HCT116 (cell line): ENCODE measurements at regions not wholly inside any gene's neighbourhood (a gene's known extent, or its start where the extent isn't known, plus 50 kb on each side); places are given as distances from the start of the nearest gene placed in this dataset.

ENCODE experiments used
- ATAC-seq: fragments of 200-7000 bp; cut with Tn5 transposase; 2 replicates; pipeline ENCODE4 v1.9.1; 2020; ENCODE audit warnings: mild to moderate bottlenecking, moderate library complexity
- BruUV-seq: library from RNA; stranded (reverse); fragments of 400-500 nt; replicated peaks from 2 replicates; lab custom pipeline; 2021; lab: Mats Ljungman, UMichigan
- CTCF ChIA-PET: fragments of 300-600 bp; sonication (Branson Sonifier 250); formaldehyde crosslinking; loops from one replicate; lab custom pipeline; 2021; ENCODE audit warnings: antibody characterized with exemption; lab: Charles Lee
- POLR2A ChIA-PET: fragments of 300-600, 350-600 bp; sonication (Branson Sonifier 250); formaldehyde crosslinking; loops from one replicate; lab custom pipeline; 2021; ENCODE audit warnings: antibody characterized with exemption; lab: Charles Lee
- RAD21 ChIA-PET, 2 experiments: fragments of 300-600 bp; sonication (Branson Sonifier 250); formaldehyde crosslinking; loops; one replicate each; lab custom pipeline; 2023; ENCODE audit warnings: low total read pairs in 2 of 2; ENCODE audit not compliant: uncharacterized antibody in 2 of 2, unreplicated experiment in 2 of 2, low non-redundant PET in 1 of 2; lab: Charles Lee
- DNase-seq: peaks from one replicate; pipeline ENCODE4 v3.0.0-alpha.2; 2010; ENCODE audit warnings: low read depth, low spot score
- H2AFZ ChIP-seq: fragments of 200-600 bp; shearing (Covaris generic), sonication (generic); 2 replicates; pipeline ENCODE4 v1.6.1; 2017; ENCODE audit warnings: low read depth, mixed run types, mixed read lengths, antibody characterized with exemption, low read length; ENCODE audit not compliant: poor library complexity, severe bottlenecking
- H3K27ac ChIP-seq: 2 replicates; pipeline ENCODE4 v1.5.1; 2012; ENCODE audit warnings: low read depth, low read length
- H3K27me3 ChIP-seq: fragments of 200-600 bp; sonication (generic); 2 replicates; pipeline ENCODE4 v1.6.1; 2016; ENCODE audit warnings: mixed run types, low read length, mixed read lengths; ENCODE audit not compliant: insufficient read depth
- H3K36me3 ChIP-seq, 2 experiments: fragments of 200-500 bp in 1 of 2; fragments of 200-600 bp in 1 of 2; sonication (Bioruptor generic) in 1 of 2; sonication (generic) in 1 of 2; 2 replicates each; pipeline versions ENCODE4 v1.5.1 to v1.6.1; 2014 to 2016; ENCODE audit warnings: low read length in 2 of 2, inconsistent platforms in 1 of 2, mixed read lengths in 1 of 2, mixed run types in 1 of 2; ENCODE audit not compliant: insufficient read depth in 2 of 2, control insufficient read depth in 1 of 2
- H3K4me1 ChIP-seq, 2 experiments: fragments of 200-600 bp in 1 of 2; sonication (generic) in 1 of 2; 2 replicates each; pipeline versions ENCODE4 v1.5.1 to v1.6.1; 2012 to 2017; ENCODE audit warnings: low read length in 2 of 2, inconsistent platforms in 1 of 2, mild to moderate bottlenecking in 1 of 2, mixed read lengths in 1 of 2, mixed run types in 1 of 2, moderate library complexity in 1 of 2; ENCODE audit not compliant: insufficient read depth in 2 of 2, control insufficient read depth in 1 of 2
- H3K4me2 ChIP-seq: fragments of 200-600 bp; sonication (generic); 2 replicates; pipeline ENCODE4 v1.6.1; 2017; ENCODE audit warnings: mixed run types, low read length, mixed read lengths
- H3K4me3 ChIP-seq, 2 experiments: fragments of 200-600 bp in 1 of 2; sonication (generic) in 1 of 2; replicated peaks in 1 of 2; 2 replicates each; pipeline ENCODE4 v1.5.1; 2011 to 2016; ENCODE audit warnings: low read length in 2 of 2, control low read depth in 1 of 2, low read depth in 1 of 2, mild to moderate bottlenecking in 1 of 2, mixed read lengths in 1 of 2, mixed run types in 1 of 2
- H3K79me2 ChIP-seq: fragments of 200-600 bp; sonication (generic); 2 replicates; pipeline ENCODE4 v1.6.1; 2017; ENCODE audit warnings: mild to moderate bottlenecking, mixed run types, low read length, moderate library complexity, mixed read lengths; ENCODE audit not compliant: insufficient read depth
- H3K9ac ChIP-seq: fragments of 200-600 bp; sonication (generic); 2 replicates; pipeline ENCODE4 v1.6.1; 2016; ENCODE audit warnings: low read length, mixed read lengths
- H3K9me2 ChIP-seq: fragments of 200-600 bp; sonication (generic), shearing (Covaris generic); 2 replicates; pipeline ENCODE4 v1.6.1; 2017; ENCODE audit warnings: mixed run types, mild to moderate bottlenecking, moderate library complexity; ENCODE audit not compliant: insufficient read depth
- H3K9me3 ChIP-seq, 2 experiments: fragments of 200-500 bp in 1 of 2; fragments of 200-600 bp in 1 of 2; sonication (Bioruptor generic) in 1 of 2; sonication (generic) in 1 of 2; 2 replicates each; pipeline ENCODE4 v1.6.1; 2014 to 2017; ENCODE audit warnings: low read length in 2 of 2, mixed read lengths in 2 of 2, inconsistent platforms in 1 of 2, low read depth in 1 of 2, mild to moderate bottlenecking in 1 of 2, mixed run types in 1 of 2, moderate library complexity in 1 of 2; ENCODE audit not compliant: control insufficient read depth in 1 of 2, insufficient read depth in 1 of 2
- H4K20me1 ChIP-seq: fragments of 200-600 bp; sonication (generic), shearing (Covaris generic); 2 replicates; pipeline ENCODE4 v1.6.1; 2017; ENCODE audit warnings: mixed run types, mild to moderate bottlenecking, moderate library complexity; ENCODE audit not compliant: insufficient read depth
- CEBPB ChIP-seq: IDR thresholded peaks from 2 replicates; pipeline ENCODE4 v1.6.1; 2012; ENCODE audit warnings: low read depth
- ELF1 ChIP-seq: IDR thresholded peaks from 2 replicates; pipeline ENCODE4 v1.6.1; 2012; ENCODE audit warnings: low read depth, borderline replicate concordance
- EZH2 ChIP-seq: fragments of 200-600 bp; sonication (generic); IDR thresholded peaks from 2 replicates; pipeline ENCODE4 v1.6.1; 2017; ENCODE audit warnings: antibody characterized with exemption, mixed run types
- EZH2phosphoT487 ChIP-seq: fragments of 200-600 bp; IDR thresholded peaks from 2 replicates; pipeline ENCODE4 v1.6.1; 2018; ENCODE audit warnings: antibody characterized with exemption, borderline replicate concordance
- FOSL1 ChIP-seq: IDR thresholded peaks from 2 replicates; pipeline ENCODE4 v1.6.1; 2012; ENCODE audit warnings: low read depth
- JUND ChIP-seq: IDR thresholded peaks from 2 replicates; pipeline ENCODE4 v1.6.1; 2012
- POLR2A ChIP-seq: IDR thresholded peaks from 2 replicates; pipeline ENCODE4 v1.7.0; 2011; ENCODE audit warnings: borderline replicate concordance; ENCODE audit not compliant: insufficient read depth, insufficient read length; ENCODE audit errors: extremely low read depth
- POLR2AphosphoS5 ChIP-seq: IDR thresholded peaks from 2 replicates; pipeline ENCODE4 v1.6.1; 2011; ENCODE audit warnings: mild to moderate bottlenecking, low read depth, low read length, moderate library complexity
- SP1 ChIP-seq: IDR thresholded peaks from 2 replicates; pipeline ENCODE4 v1.6.1; 2012; ENCODE audit warnings: low read depth
- SRF ChIP-seq: IDR thresholded peaks from 2 replicates; pipeline ENCODE4 v1.6.1; 2012; ENCODE audit warnings: low read depth
- TCF7L2 ChIP-seq: IDR thresholded peaks from 2 replicates; pipeline ENCODE4 v1.7.0; 2011; ENCODE audit warnings: borderline replicate concordance, inconsistent platforms; ENCODE audit not compliant: insufficient read depth, insufficient read length; ENCODE audit errors: extremely low read depth
- YY1 ChIP-seq: IDR thresholded peaks from 2 replicates; pipeline ENCODE4 v1.6.1; 2011; ENCODE audit warnings: low read length, low read depth, moderate library complexity, mild to moderate bottlenecking; ENCODE audit not compliant: insufficient replicate concordance; ENCODE audit errors: extremely low read depth
- ZNF274 ChIP-seq: fragments of 200-500 bp; sonication (Bioruptor generic); IDR thresholded peaks from 2 replicates; pipeline ENCODE4 v1.6.1; 2014; ENCODE audit warnings: mild to moderate bottlenecking, low read depth, low read length, inconsistent platforms
- intact Hi-C: fragments of 100-400 bp; cut with micrococcal nuclease; formaldehyde crosslinking; loops from 2 replicates; pipeline ENCODE4 v1.10.0; 2022
- TF ChIP-seq, protein P1 (sequence below): IDR thresholded peaks from 2 replicates; pipeline ENCODE4 v1.6.1; 2012; ENCODE audit warnings: low read depth

GRCh38 chr18:42339372-42339771 lies 384.3 kb downstream of the PIK3C3 start (continued):
- no peak for TF ChIP-seq SRF
- no peak for TF ChIP-seq SP1
- TF ChIP-seq FOSL1 = no peak
- TF ChIP-seq CEBPB = no peak
- no peak for TF ChIP-seq EZH2phosphoT487

DNA sequence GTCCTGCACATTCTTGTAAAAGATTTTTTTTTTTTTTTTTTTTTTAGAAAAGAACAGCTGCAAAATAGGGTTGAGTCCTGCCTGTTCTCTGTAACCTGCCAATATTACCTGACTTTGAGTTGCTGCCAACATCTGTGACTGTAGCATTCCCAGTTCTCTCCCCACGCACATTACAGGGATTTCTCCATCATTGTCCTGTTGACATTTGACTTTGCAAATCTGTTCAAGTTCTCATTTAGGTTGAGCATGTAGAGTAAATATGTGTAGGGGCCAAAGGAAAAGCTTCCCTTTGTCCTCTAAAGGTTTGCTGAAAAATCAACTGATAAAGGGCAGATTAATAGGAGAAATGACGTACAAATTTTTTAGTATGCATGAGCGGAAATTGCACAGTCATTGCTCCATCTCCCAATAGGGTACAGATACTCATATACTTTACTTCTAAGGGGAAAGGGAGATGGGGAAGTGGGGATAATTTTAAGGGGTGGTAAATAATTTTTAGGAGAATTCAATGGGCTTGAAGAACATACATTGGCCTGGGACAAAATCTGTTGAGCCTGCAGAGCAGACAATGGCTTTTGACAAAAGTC lies 385.5 kb downstream of the PIK3C3 start:
- CTCF ChIA-PET = no interaction called here
- BruUV-seq = no TSS peak

More for the DNA sequence above, 385.5 kb downstream of the PIK3C3 start:
- no peak overlapping the region for H2AFZ ChIP-seq
- H3K9me3 ChIP-seq = peaks cover 0 to 21% of the 10 kb centered on the region in 2 experiments; a peak in 2 of 4 replicates
- no peak overlapping the region for H3K9ac ChIP-seq
- no peak overlapping the region for H3K4me3 ChIP-seq
- no peaks in the 10 kb centered on the region for H3K9me2 ChIP-seq
- H3K4me2 ChIP-seq = no peak overlapping the region
- intact Hi-C loops = no loop called here
- POLR2A ChIA-PET = no interaction called here
- H3K4me1 ChIP-seq = no peaks in the 10 kb centered on the region
- H3K27me3 ChIP-seq = no peaks in the 10 kb centered on the region
- H3K36me3 ChIP-seq = no peaks in the 10 kb centered on the region
- no peak for DNase-seq
- no peaks in the 10 kb centered on the region for H4K20me1 ChIP-seq
- H3K79me2 ChIP-seq = no peaks in the 10 kb centered on the region
- TF ChIP-seq TCF7L2 (no peak), EZH2 (no peak), JUND (no peak), POLR2AphosphoS5 (no peak), SP1 (no peak), YY1 (no peak), CEBPB (no peak), ZNF274 (no peak), SRF (no peak), POLR2A (no peak), ELF1 (no peak), EZH2phosphoT487 (no peak)
- TF ChIP-seq, protein P1, sequence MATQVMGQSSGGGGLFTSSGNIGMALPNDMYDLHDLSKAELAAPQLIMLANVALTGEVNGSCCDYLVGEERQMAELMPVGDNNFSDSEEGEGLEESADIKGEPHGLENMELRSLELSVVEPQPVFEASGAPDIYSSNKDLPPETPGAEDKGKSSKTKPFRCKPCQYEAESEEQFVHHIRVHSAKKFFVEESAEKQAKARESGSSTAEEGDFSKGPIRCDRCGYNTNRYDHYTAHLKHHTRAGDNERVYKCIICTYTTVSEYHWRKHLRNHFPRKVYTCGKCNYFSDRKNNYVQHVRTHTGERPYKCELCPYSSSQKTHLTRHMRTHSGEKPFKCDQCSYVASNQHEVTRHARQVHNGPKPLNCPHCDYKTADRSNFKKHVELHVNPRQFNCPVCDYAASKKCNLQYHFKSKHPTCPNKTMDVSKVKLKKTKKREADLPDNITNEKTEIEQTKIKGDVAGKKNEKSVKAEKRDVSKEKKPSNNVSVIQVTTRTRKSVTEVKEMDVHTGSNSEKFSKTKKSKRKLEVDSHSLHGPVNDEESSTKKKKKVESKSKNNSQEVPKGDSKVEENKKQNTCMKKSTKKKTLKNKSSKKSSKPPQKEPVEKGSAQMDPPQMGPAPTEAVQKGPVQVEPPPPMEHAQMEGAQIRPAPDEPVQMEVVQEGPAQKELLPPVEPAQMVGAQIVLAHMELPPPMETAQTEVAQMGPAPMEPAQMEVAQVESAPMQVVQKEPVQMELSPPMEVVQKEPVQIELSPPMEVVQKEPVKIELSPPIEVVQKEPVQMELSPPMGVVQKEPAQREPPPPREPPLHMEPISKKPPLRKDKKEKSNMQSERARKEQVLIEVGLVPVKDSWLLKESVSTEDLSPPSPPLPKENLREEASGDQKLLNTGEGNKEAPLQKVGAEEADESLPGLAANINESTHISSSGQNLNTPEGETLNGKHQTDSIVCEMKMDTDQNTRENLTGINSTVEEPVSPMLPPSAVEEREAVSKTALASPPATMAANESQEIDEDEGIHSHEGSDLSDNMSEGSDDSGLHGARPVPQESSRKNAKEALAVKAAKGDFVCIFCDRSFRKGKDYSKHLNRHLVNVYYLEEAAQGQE = no peak
- no peak for ATAC-seq
- RAD21 ChIA-PET = no interaction called here
- no peak overlapping the region for H3K27ac ChIP-seq
